Activated T-helper 1 cell treated with anti-CD3 and anti-CD28 coated beads, Interleukin-2, amount 50 U/mL, for 16 hours (primary cell): ENCODE measurements at regions not wholly inside any gene's neighbourhood (a gene's known extent, or its start where the extent isn't known, plus 50 kb on each side); places are given as distances from the start of the nearest gene placed in this dataset.

Source experiments
- DNase-seq, 2 donors: peaks; one replicate each; pipeline ENCODE4 v3.0.0-alpha.2; 2020; ENCODE audit warnings: low read depth in 1 of 2, low spot score in 1 of 2

DNA sequence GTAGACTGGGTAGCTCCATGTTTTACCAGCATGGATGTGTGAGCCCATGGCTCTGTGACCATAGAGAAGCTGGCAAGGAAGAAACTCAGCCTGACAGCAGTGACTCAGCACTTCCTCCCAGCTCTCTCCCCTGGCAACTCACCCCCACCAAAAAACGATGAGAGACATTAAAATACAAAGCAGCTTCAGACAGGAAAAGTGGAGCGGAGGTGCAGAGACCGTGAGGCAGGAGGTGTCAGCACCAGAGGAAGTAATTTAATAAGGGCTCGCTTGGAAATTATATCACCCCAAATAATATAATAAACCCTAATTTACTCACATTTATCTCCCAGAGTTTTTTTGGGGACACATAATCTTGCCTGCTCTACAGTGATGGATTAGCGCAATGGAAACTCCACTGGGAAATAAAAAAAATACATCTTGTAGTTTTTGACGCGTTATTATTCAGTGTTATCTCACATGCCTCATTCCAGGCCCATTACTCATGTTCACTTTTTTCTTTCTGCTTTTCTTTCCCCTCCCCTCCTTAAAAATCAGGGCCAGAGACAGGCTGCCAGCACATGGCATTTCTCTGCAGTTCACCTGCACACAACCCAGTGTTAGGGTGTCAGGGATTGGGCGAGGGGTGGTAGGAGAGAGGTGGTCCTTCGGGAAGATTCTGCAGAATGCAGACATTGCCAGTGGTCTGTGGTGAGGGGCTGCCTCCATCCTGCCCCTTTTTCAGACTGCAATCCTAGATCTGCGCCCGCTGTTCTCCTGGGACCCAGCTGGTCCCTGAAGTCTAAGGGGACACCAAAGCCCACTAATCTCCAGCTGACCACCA is 170.8 kb downstream of the BUD13 start:
- DNase-seq = no peak

DNA sequence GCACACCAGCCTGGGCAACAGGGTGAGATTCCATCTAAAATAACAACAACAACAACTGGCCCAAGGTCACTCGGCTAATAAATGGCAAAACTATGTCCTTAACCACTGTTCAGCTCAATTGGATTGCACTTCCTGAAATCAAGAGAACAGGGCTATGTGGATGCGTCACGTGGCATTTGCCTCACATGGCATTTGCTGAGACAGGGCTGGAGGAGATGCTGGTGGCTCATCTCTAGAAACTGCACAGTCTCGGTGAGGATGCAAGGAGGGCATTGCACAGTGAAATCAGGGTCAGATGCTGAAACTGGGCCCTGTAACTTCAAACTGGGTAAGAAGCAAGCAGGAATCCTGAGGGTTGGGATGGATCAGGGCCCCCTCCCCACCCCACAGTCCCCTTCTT is 171.9 kb downstream of the BUD13 start:
- no peak for DNase-seq

DNA sequence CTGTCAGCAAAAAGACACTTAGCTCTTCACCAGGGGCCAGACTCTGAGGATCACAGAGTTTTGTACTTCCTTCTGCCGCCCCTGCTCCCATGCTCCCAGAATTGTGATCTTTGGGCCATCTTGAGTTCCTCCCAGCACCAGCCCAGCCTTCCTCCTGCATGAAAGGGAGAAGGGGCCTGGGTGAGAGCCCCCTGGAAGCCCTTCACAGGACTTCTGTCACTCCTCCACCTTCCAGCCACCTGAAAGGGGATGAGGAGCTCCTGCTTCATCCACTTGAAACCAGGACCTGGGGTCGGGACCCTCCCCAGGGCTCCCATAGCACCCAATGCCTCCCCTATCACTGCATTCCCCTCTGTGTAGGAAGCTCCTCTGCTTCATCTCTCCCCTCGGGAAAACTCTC is 174.2 kb downstream of the BUD13 start:
- DNase-seq = no peak

DNA sequence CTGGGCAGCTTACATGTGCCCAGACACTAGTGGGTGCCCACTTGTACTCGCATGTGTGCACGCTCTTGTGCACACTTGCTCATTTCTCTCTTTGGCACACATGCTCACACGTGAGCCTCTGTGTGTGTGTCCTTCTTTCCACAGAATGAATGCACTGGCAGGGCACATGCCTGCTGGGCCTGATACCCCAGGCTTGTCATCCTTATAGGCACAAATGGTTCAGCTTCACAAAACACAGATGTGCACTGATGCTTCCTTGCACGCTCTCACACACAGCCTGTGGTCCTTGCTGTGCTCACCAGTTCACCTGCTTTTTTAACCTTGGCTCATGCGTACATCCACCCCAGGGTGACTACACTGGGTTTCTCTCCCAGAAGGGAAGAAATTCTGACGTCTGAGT is 174.8 kb downstream of the BUD13 start:
- DNase-seq = no peak

DNA sequence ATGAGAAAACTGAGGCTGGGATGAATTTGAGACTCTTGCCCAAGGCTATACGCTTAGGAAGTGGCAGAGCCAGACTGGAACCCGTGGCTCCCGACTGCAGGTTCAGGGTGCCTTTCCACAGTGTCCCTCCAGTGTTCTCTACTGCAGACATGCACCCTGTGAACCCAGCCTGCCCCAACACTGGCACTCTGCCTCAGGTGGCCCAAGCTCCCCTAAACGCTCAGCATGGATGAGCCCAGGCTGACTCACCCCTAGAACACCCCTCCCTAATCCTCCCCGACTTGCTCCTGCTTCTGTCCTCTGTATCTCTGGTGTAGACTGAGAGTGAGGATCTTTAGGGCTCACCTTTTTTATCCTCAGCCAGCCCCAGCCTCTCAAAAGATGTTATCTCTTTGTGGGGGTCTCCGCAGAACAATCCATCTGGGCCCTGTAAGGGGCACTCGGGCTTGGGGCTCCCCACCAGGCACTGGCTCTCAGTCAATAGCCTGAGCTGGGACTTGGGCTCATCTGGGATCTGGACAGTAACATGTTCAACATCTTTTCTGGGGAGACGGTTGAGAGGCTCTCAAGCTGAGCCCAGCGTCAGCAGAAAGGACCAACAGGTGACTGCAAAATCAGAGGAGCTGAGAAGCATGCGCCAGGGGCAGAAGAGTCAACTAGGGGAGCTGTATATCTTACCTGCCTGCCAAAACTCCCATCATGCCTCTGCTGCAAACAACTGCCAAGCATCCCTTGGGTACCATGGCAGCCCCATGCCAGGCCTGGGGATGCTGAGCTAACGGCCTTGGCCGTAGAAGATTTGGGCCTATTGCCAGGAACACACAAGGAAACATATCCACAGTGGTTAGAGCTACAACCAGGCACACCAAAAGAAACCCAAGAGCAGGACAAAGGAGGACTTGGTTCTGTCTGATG is 176.2 kb downstream of the BUD13 start:
- DNase-seq = no peak

DNA sequence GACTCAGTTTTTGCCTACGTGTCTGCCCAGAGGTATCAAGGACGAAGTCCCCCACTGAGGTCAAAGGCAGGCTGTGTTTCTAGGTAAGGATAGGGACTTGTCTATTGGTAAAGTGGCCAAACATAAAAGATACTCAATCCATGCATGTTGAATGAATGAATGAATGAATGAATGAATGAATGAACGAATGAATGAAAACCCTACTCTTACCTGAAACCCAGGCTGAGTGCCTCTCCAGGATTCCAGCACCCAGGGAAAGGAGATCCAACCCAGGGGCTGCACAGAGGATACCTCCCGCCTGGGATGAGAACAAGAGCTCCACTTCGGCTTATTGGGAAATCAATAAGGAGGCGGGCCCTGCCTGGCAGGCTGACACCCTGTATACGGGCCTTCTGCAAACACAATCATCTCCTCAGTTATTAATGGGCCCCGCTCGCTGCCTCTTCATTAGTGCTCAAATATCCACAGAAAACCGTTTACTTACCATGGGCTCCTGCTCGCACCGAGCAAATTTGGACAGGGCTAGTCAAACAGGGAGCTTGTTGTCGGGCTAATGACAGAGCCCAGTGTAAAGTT is 177.4 kb downstream of the BUD13 start:
- no peak for DNase-seq

DNA sequence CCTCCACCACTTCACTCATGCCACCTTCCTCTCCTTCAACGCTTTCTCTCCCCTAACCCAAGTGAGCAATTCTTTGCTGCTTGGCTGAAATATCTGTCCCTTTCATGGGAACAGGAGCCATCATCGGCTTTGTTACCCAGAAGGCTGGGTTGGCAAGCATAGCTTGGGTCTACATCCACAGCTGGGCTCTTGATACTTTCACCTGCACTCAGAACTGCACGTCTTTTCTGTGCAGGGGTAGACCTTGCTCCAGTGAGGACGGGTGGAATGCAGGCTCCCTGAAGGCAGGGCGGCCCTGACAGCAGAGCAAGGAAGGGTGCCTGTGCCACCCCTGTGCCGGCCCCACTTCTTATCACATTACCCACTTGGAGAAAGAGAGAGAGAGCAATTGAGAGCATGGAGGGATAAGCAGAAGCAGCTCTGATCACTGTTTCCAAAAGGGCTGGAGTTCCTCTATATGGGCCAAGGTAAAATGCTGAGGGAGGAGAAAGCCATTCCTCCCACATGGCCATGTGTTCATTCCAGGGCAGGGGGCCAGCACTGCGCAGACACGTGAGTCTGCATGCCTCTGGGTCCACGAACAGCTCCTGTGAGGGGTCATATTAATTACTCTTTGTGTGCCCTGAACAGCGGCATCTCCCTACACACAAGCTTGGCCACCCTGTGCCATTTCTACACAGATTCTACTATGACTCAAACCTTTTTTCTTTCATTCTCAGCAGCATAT is 181.8 kb downstream of the BUD13 start:
- DNase-seq = no peak

DNA sequence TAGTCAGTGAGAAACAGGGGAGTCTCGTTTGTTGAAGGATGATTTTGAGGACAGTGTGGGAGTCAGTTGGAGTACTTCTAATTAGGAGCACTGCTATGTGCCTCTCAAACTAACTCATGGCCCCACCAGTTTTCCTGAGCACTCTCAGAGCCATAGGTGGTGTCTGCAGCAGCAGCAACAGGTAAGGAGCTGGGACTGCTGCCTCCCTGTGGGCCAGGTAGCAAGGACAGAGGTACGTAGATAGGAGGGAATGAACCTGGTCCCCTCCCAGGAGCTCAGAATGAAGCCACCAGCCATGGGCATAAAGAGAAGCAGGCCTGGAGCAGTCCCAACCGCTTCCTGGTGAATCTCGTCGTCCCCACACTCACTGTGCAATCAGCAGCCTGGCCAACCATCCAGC is 183.4 kb downstream of the BUD13 start:
- DNase-seq = no peak

DNA sequence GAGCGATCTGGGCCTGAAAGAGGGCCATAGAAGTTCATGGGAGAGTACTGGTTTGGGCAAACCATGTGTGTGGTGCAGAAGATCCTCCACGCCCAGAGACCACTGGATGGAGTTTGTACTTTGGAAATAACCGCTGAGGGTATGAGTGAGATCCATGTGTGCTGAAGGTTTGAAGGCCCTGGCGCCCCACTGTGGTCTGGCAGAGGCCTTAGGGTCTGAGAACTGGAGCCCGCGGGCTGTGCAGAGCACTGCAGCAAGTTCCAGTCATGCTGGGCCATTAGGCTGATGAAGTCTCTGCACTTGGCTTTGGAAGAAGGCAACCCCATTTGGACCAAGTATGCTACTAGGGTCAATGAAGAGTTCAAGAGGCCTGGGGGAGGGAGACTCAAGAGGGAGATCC is 186.4 kb downstream of the BUD13 start:
- DNase-seq = no peak

DNA sequence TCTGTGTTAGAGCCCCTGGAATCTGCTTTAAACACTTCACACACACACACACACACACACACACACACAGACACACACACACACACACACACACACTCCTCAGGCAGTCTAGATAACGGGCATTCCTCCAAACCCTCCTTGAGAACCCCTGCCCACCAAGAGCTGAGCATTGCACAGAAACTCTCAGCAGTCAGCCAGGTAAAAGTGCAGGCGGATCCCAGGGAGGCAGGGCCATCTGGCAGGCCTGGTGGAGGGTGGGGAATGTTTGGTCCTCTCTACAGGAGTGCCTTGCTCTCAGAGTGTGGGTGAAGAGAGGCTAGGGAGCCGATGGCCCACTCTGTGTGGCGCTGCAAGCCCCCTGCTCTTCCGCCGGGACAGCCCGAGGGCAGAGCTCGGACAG is 190.2 kb downstream of the BUD13 start:
- no peak for DNase-seq

DNA sequence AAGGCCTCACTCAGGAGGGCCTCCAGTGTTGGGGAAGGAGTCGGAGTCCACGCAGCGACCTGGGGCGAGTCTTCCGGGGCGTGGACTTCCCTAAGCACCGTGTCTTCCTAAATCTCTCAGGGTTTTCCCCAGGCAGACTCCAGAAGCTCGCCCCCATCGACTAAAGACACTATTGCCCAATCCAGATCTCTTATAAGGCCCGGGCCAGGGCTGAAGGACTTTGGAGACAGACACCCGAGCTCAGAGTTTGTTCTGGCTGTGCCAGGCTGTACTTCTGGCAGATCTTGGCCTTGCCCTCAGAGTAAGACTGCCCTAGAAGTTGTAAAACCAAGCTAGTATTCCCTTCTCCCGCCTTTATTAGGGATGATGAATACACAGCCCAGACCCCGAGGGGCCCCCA is 191.4 kb downstream of the BUD13 start:
- DNase-seq = no peak

DNA sequence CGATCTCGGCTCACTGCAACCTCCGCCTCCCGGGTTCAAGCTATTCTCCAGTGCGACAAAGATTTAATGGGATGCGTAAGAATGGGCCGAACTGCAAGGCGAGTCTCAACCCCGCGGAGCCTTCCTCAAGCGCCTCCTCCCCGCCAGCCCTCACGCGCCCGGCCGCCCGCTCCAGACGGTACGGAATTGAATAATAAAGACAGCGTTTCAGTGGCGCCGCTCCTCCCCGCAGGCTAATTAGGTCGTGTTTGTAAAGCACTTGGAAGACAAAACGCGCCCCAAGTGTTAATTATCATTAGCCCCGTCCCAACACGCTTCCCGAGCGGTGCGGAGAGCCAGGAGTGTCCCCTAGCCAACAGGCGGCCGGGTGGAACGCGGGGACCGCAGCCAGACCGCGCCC is 192.0 kb downstream of the BUD13 start:
- no peak for DNase-seq

DNA sequence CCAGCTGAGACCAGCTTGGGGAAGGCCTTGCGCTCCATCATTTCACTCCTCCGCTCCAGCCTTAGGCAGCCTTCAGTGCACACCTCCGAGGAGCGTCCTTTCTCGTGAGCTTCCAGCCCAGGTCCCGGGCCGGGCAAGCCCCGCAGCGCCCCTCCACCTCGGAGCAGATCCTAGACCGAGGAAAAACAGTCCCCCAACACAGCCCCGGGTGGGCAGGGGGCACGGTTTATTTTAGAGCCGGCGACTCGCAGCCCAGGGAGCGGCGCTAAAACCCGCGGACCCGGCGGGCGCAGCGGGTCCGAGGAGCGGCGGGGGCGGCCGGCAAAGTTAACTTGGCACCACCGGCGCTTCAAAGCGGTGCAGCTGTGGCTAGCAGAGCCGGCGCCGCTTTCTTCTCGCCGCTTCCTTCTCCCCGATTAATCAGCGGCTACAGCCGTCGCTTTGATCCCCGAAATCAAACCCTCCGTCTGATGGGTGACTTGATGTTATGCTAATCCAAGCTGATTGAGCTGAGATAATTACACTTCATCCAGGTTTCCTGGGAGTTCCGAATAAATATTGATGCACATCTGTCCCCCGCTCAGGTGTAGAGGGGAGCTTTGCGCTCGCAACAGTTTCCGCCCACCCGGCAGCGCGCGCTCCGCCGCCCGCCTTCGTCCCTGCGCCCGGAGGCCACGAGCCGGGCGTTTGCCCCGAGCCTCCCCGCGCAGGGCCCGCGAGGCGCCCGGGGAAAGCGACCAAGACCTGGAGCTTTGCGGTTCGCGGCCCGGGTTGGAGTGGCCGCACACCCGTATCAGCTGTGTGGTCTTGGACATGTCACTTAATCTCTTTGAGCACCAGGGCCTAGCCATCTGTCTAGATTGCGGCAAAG is 192.7 kb downstream of the BUD13 start:
- DNase-seq = no peak

DNA sequence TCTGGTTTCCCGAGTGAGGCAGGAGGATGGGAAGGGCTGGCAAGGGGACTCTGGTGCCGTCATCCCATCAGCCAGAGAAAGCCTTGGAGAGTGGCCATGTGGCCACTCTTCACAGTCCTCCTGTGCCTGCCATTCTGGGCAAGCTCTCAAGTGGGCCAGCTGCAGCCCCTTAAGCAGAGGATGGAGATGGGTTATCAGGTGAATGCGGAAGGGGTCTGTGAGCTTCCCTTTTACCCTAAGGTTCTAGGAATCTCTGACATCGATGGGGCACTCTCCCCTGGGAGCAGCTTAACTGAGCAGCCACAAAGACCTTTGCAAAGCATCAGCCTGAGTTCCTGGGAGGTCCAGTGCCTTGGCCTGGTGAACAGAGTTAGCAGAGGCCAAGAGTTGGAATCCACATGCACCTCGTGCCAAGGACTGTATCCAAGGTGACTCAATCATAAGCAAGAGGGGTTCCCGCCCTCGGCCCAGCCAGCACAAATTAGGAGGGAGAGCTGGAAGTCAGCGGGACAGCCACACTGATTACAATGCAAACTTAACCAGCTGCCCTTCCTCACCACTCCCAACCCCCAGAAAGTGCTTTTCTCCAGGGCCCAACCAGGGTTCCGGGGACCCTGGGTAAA is 193.6 kb downstream of the BUD13 start:
- DNase-seq = no peak

DNA sequence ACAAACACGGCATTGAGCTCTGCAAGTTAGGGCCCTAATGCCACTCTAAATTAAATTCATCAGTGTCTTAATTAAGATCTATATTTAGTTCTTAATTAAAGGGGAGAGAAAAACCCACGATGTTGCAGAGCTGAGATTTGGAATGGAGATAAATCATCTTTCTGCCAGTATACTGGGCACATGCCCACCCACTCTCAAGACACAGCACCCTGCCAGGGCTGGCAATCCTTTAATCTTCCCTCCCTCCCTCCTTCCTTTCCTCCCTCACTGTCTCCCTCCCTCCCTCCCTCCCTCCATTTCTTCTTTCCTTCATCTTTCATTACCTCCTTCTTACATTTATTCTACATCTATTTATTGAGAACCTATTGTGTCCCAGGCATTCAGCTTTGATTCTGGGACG is 194.8 kb downstream of the BUD13 start:
- DNase-seq = no peak

DNA sequence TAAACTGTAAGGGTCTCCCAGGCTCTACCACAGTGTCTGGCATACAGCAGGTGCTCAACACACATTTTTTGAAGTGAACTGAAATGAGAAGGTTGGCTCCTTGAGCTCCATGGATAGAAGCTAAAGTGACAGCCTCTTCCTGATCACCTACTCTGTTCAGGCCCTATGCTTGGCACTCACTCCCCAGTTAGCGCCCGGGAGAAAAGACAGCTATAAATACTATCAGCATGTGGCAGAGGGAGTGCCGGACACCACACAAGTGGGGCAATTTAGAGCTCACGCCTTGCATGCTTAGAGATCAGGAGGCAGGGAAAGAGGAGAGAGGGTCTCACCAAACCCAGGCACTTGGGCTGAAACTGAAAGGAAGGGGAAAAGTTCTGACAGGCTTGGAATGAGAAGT is 195.5 kb downstream of the BUD13 start:
- DNase-seq = no peak

DNA sequence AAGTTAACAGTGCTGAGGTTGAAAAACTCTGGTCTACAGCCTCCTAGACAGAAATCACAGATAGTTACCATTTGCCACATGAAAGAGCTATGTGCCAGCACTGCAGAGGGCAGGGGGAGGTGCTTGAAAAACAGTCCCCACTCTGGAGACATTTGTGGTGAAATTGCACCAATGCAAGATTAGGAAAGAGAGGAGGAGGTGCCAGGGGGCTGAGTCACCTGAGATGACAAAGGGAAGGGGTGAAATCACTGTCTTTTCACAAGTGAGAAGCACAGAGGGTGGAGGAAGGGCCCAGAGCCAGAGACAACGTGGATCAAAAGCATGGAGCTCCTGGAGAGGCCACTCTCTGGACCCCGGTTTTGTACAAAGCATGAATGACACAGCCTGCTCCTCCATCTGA is 196.3 kb downstream of the BUD13 start:
- DNase-seq = no peak

DNA sequence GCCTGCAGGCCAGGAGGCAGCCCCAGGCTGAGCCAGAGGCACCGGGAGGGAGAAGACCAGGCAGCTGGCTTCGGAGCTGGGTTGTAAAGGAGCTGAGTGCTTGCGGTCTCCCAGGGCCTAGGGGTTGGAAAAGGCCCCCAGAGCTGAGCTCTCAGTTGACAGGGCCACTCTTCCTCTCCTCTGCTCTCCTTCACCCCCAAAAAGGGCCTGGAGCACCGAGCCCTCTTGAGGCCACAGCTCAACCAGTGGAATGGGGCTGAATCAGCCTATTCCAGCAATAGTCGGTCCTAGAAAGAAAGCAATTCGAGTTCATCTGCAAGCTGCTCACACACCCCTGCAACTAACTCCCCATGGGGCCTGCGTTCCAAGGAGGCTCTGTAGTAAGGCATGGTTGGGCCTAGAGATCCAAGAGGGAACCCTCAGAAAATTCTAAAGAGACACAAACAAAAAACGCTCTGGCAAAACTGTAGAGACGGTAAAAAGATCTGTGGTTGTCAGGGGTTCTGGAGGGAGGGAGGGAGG is 205.0 kb downstream of the BUD13 start:
- DNase-seq = no peak

DNA sequence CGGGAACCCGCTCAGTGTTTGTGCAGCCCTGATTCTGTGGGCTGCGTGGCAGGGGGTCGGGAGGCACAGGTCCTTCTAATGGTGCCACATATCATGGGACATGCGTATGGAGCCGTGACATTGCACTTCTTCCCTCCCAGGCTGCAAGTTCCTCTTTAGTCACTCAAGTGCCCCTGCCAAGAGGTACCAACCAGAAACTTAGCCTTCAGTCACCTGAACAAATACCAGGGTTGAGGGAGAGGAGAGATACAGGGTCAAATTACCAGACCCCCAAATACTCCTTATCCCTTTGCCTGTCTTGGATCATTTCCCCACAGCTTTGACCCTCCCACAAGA is 209.1 kb downstream of the BUD13 start:
- no peak for DNase-seq
